ENCODE measurements at regions not wholly inside any gene's neighbourhood (a gene's known extent, or its start where the extent isn't known, plus 50 kb on each side); places are given as distances from the start of the nearest gene placed in this dataset.

DNA sequence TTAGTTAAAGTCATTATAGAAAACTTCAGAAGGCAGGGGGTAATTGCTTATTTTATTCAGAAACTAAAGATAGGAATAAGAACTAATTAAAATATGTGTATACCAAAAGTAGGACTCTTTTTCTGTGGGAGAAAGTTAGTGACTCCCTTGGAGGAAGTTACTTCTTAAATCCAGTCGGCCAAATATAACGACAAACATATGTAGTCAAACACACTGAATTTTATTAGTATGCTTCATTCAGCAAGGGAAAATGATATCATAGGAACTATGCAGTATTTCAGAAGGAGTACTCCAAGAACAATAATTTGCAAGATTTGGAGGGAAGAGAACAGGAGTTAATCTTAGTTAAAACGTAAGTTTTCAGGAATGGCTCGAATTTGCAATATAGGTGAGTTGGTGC is 432.6 kb downstream of the CYLC2 start:
- 95% methylated on average over 4 of the region's 4 CpGs; no CpG with 5 or more reads in 1 of the 2 experiments for WGBS, 2 experiments (ENCODE audit: extremely low coverage in 1 of 2, insufficient coverage in 1 of 2, insufficient read length in 1 of 2, insufficient replicate concordance in 2 of 2, low coverage in 1 of 2, low lambda C conversion rate in 2 of 2, missing lambda C conversion rate in 1 of 2)
- POLR2A ChIA-PET (ENCODE audit: partially characterized antibody) = no interaction called here
- TF ChIP-seq CEBPB (IDR thresholded peaks at IDR 0.05; ENCODE audit: low read depth, low read length) (no peak), FOSL1 (IDR thresholded peaks at IDR 0.05; ENCODE audit: insufficient read depth, low read depth, low read length) (no peak), E2F6 (IDR thresholded peaks at IDR 0.05) (no peak), TCF12 (IDR thresholded peaks at IDR 0.05; ENCODE audit: low read depth, low read length) (no peak), RBBP5 (IDR thresholded peaks at IDR 0.05; ENCODE audit: borderline replicate concordance, low read depth, low read length) (no peak), JUN (IDR thresholded peaks at IDR 0.05; ENCODE audit: low read depth, low read length) (no peak), NANOG (IDR thresholded peaks at IDR 0.05; ENCODE audit: insufficient read depth, low read depth, low read length, poor library complexity, severe bottlenecking) (no peak), HDAC6 (IDR thresholded peaks at IDR 0.05; ENCODE audit: low read depth, low read length) (no peak), CBX5 (IDR thresholded peaks at IDR 0.05; ENCODE audit: low read depth, low read length) (no peak), RXRA (IDR thresholded peaks at IDR 0.05; ENCODE audit: insufficient read depth, low read depth, low read length) (no peak), KDM1A (IDR thresholded peaks at IDR 0.05; ENCODE audit: borderline replicate concordance, low read length) (no peak), BCL11A (IDR thresholded peaks at IDR 0.05; ENCODE audit: low read depth in 2 of 2, low read length in 2 of 2) (no peak)
- TF ChIP-seq, protein P1, sequence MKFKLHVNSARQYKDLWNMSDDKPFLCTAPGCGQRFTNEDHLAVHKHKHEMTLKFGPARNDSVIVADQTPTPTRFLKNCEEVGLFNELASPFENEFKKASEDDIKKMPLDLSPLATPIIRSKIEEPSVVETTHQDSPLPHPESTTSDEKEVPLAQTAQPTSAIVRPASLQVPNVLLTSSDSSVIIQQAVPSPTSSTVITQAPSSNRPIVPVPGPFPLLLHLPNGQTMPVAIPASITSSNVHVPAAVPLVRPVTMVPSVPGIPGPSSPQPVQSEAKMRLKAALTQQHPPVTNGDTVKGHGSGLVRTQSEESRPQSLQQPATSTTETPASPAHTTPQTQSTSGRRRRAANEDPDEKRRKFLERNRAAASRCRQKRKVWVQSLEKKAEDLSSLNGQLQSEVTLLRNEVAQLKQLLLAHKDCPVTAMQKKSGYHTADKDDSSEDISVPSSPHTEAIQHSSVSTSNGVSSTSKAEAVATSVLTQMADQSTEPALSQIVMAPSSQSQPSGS (IDR thresholded peaks at IDR 0.05; ENCODE audit: low read length) = no peak

More for the DNA sequence above, 432.6 kb downstream of the CYLC2 start:
- H2BK120ac ChIP-seq (replicated peaks; ENCODE audit: low read depth, low read length) = no peak overlapping the region
- no peak overlapping the region for H2BK15ac ChIP-seq (ENCODE audit: low read length)
- no peak overlapping the region for H3K4me3 ChIP-seq (ENCODE audit: extremely low read depth in 1 of 4, insufficient read depth in 2 of 4, low read depth in 3 of 4, low read length in 4 of 4)
- no peaks in the 10 kb centered on the region for H3K4me1 ChIP-seq (replicated peaks in 1 of 4; ENCODE audit: control insufficient read depth in 3 of 4, insufficient read depth in 4 of 4, low read length in 3 of 4)
- H3K18ac ChIP-seq (ENCODE audit: extremely low read depth, low read length) = no peak overlapping the region
- H2BK12ac ChIP-seq (ENCODE audit: low read depth, low read length) = no peak overlapping the region
- no peaks in the 10 kb centered on the region for H3K9me3 ChIP-seq (ENCODE audit: insufficient read depth in 2 of 2, low read depth in 1 of 2, low read length in 1 of 2)
- no peak overlapping the region for H4K5ac ChIP-seq (ENCODE audit: insufficient read length, low read depth, low read length)
- no peaks in the 10 kb centered on the region for H4K20me1 ChIP-seq (replicated peaks in 1 of 2; ENCODE audit: control insufficient read depth in 1 of 2, insufficient read depth in 2 of 2, low read length in 2 of 2)
- no peak overlapping the region for H3K14ac ChIP-seq (ENCODE audit: insufficient read length)
- H2BK5ac ChIP-seq (ENCODE audit: low read depth, low read length) = no peak overlapping the region
- no peaks in the 10 kb centered on the region for H3K79me2 ChIP-seq (ENCODE audit: control insufficient read depth in 1 of 2, insufficient read depth in 2 of 2, low read length in 2 of 2)
- H3K27ac ChIP-seq (ENCODE audit: low read depth, low read length) = no peak overlapping the region
- no peak overlapping the region for H4K8ac ChIP-seq (ENCODE audit: extremely low read depth, insufficient read depth, low read length)
- no peak overlapping the region for H3K9ac ChIP-seq (replicated peaks in 1 of 4; ENCODE audit: extremely low read depth in 1 of 4, low read depth in 3 of 4, low read length in 3 of 4)
- H2BK20ac ChIP-seq (ENCODE audit: low read length) = no peak overlapping the region
- no peak for DNase-seq (ENCODE audit: low read depth in 1 of 2, low spot score in 2 of 2)
- H3K79me1 ChIP-seq (ENCODE audit: low read depth, low read length) = no peaks in the 10 kb centered on the region
- CTCF ChIA-PET (ENCODE audit: partially characterized antibody) = no interaction called here
- H3K23ac ChIP-seq (ENCODE audit: insufficient read length) = no peak overlapping the region
- H3K4ac ChIP-seq (replicated peaks; ENCODE audit: insufficient read length, low read depth, low read length) = no peak overlapping the region
- H2AK5ac ChIP-seq (ENCODE audit: low read depth, low read length) = no peak overlapping the region
- H2AFZ ChIP-seq (ENCODE audit: low read length) = no peak overlapping the region
- H3K36me3 ChIP-seq (ENCODE audit: control insufficient read depth in 2 of 4, insufficient read depth in 4 of 4, low read length in 3 of 4) = no peaks in the 10 kb centered on the region
- no peak overlapping the region for H3K4me2 ChIP-seq (ENCODE audit: insufficient read depth in 1 of 2, low read depth in 2 of 2, low read length in 2 of 2)
- no peaks in the 10 kb centered on the region for H3K27me3 ChIP-seq (replicated peaks in 1 of 4; ENCODE audit: control insufficient read depth in 3 of 4, extremely low read depth in 1 of 4, insufficient read depth in 3 of 4, low read length in 3 of 4)
- H3K56ac ChIP-seq (replicated peaks; ENCODE audit: insufficient read length, low read depth, low read length) = no peak overlapping the region
- H3K23me2 ChIP-seq (ENCODE audit: low read depth, low read length) = no peaks in the 10 kb centered on the region
- no peak for FAIRE-seq
- no peak overlapping the region for H4K91ac ChIP-seq (replicated peaks; ENCODE audit: insufficient read length, low read length)
